ENCODE measurements at regions not wholly inside any gene's neighbourhood (a gene's known extent, or its start where the extent isn't known, plus 50 kb on each side); places are given as distances from the start of the nearest gene placed in this dataset.

- TF ChIP-seq, protein P1, sequence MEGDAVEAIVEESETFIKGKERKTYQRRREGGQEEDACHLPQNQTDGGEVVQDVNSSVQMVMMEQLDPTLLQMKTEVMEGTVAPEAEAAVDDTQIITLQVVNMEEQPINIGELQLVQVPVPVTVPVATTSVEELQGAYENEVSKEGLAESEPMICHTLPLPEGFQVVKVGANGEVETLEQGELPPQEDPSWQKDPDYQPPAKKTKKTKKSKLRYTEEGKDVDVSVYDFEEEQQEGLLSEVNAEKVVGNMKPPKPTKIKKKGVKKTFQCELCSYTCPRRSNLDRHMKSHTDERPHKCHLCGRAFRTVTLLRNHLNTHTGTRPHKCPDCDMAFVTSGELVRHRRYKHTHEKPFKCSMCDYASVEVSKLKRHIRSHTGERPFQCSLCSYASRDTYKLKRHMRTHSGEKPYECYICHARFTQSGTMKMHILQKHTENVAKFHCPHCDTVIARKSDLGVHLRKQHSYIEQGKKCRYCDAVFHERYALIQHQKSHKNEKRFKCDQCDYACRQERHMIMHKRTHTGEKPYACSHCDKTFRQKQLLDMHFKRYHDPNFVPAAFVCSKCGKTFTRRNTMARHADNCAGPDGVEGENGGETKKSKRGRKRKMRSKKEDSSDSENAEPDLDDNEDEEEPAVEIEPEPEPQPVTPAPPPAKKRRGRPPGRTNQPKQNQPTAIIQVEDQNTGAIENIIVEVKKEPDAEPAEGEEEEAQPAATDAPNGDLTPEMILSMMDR (IDR thresholded peaks at IDR 0.05; ENCODE audit: low read depth, low read length), result no peak
- no peak for TF ChIP-seq EZH2phosphoT487 (IDR thresholded peaks at IDR 0.05; ENCODE audit: low read depth)
These were observed 439.0 kb upstream of the JAG1 start for GRCh38 chr20:11112832-11113231.

Data from OCI-LY3 (cell line).